ENCODE measurements at regions not wholly inside any gene's neighbourhood (a gene's known extent, or its start where the extent isn't known, plus 50 kb on each side); places are given as distances from the start of the nearest gene placed in this dataset.
"Not testable (repeated sequence)": the region's sequence is repeated elsewhere in the genome, so short reads cannot be mapped to it uniquely, and the experiment has no call there.

DNA sequence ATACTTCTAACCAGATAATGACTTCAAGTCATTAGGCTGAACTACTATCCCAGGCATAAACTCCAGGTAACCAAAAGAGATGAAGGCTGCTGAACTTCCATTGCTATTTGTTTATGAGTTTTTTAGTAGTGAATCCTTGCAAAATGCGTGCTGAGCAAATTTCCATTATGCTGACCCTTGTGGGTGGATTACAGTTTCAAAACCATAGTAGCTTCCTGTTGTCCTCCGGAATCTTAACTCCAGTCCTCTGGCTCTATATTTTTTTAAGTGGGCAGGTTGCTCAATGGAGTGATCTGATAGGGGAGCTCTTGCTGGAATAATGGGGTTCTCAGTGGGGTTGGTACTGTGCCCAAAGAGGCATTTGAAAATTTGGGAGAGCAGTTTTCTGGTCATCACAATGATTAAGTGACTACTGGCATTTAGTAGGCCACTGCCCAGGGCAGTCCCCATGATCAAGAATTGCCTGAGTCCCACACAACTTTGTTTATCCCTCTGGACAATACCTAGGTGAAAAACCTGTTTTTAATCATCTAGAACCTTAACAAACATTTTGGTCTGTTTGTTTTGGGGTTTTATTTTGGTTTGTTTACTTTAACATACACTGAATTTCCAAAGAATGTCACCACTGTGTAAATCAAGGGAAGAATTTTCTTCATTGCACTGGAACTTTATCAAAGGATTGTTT, 302.3 kb upstream of the GATB start:
- DNase-seq (no peak), ATAC-seq (no peak)
- intact Hi-C loops (cut with DNase I) = no loop called here
- H3K9me3 ChIP-seq = peaks cover 0 to 4% (median 0%) of the 10 kb centered on the region in 12 donors
- 38 to 58% (median 43%) methylated on average over 2 of the region's 2 CpGs for WGBS, 4 donors
- no peak overlapping the region for H3K27ac ChIP-seq
- no peaks in the 10 kb centered on the region for H3K27me3 ChIP-seq
- no peak overlapping the region for H3K4me3 ChIP-seq
- no peaks in the 10 kb centered on the region for H3K36me3 ChIP-seq
- H3K4me1 ChIP-seq = peaks cover 0 to 8% (median 0%) of the 10 kb centered on the region in 12 donors
- TF ChIP-seq, protein P1, sequence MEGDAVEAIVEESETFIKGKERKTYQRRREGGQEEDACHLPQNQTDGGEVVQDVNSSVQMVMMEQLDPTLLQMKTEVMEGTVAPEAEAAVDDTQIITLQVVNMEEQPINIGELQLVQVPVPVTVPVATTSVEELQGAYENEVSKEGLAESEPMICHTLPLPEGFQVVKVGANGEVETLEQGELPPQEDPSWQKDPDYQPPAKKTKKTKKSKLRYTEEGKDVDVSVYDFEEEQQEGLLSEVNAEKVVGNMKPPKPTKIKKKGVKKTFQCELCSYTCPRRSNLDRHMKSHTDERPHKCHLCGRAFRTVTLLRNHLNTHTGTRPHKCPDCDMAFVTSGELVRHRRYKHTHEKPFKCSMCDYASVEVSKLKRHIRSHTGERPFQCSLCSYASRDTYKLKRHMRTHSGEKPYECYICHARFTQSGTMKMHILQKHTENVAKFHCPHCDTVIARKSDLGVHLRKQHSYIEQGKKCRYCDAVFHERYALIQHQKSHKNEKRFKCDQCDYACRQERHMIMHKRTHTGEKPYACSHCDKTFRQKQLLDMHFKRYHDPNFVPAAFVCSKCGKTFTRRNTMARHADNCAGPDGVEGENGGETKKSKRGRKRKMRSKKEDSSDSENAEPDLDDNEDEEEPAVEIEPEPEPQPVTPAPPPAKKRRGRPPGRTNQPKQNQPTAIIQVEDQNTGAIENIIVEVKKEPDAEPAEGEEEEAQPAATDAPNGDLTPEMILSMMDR (IDR thresholded peaks at IDR 0.05) = no peak
- no peak for TF ChIP-seq POLR2A (IDR thresholded peaks at IDR 0.05)

GRCh38 chr4:152054731-152055130, 293.9 kb upstream of the GATB start:
- no peak for DNase-seq
- H3K4me3 ChIP-seq = no peak overlapping the region
- ATAC-seq = no peak
- H3K9me3 ChIP-seq = peaks cover 0 to 30% (median 3%) of the 10 kb centered on the region in 12 donors
- TF ChIP-seq, protein P1 (IDR thresholded peaks at IDR 0.05) = no peak
- no peak for TF ChIP-seq POLR2A (IDR thresholded peaks at IDR 0.05)
- intact Hi-C loops (cut with DNase I) = no loop called here
- no peaks in the 10 kb centered on the region for H3K36me3 ChIP-seq
- WGBS, 4 donors = 60 to 65% (median 61%) methylated on average over 3 of the region's 3 CpGs
- no peak overlapping the region for H3K27ac ChIP-seq
- H3K4me1 ChIP-seq = peaks cover 0 to 4% (median 0%) of the 10 kb centered on the region in 12 donors
- no peaks in the 10 kb centered on the region for H3K27me3 ChIP-seq

DNA sequence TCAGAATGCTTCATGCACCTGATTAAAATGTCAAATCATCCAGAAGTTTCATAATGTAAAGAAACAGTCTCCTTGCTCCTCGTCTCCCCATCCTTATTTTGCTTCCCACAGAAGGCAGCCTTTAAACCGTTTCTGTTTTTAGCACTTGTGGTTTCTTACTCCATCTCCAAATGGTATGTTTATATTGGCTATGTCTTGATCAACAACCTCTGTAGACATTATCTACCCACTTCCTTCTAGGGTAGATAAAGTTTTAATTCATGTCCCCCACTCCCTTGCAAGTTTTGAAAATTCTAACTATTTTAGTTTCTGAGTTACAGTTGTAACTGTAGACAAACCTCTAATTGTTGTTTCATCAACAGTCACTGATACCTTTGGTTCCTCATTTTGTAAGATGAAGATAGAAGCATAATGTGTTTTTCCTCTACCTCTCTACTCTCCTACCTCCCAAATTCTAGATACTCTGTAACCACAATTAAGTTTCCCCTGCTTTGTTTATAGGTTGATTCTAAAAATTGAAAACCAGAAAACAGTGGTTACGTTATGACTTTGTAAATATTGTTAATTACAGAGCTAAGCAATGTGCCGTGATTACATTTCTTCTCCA, 291.7 kb upstream of the GATB start:
- intact Hi-C loops (cut with DNase I) = no loop called here
- no peak for ATAC-seq
- Histone ChIP-seq H3K4me1 (peaks cover 0 to 4% (median 0%) of the 10 kb centered on the region in 12 donors), H3K36me3 (no peaks in the 10 kb centered on the region), H3K9me3 (peaks cover 0 to 22% (median 3%) of the 10 kb centered on the region in 12 donors), H3K27me3 (no peaks in the 10 kb centered on the region), H3K27ac (no peak overlapping the region), H3K4me3 (no peak overlapping the region)
- no peak for DNase-seq
- TF ChIP-seq, protein P1 (IDR thresholded peaks at IDR 0.05) = no peak
- no peak for TF ChIP-seq POLR2A (IDR thresholded peaks at IDR 0.05)
- 66 to 76% (median 72%) methylated on average over 4 of the region's 4 CpGs for WGBS, 4 donors

DNA sequence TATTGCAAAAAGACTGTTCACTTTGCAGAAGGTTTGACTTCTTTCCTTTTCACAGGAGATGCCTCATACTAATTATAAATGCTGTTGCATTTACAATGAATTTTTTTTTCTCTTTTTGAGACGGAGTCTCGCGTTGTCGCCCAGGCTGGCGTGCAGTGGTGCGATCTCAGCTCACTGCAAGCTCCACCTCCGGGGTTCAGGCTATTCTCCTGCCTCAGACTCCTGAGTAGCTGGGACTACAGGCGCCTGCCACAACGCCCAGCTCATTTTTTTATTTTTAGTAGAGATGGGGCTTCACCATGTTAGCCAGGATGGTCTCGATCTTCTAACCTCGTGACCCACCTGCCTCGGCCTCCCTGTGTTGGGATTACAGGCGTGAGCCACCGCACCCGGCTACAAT, 290.5 kb upstream of the GATB start:
- H3K4me1 ChIP-seq; DNase-seq; H3K27me3 ChIP-seq; H3K4me3 ChIP-seq; H3K36me3 ChIP-seq; ATAC-seq; intact Hi-C loops (cut with DNase I); H3K27ac ChIP-seq: not testable (repeated sequence)
- H3K9me3 ChIP-seq = peaks cover 0 to 10% (median 0%) of the 10 kb centered on the region in 12 donors
- WGBS, 4 donors = 94 to 98% (median 96%) methylated on average over 15 of the region's 15 CpGs
